PC-9 (cell line): ENCODE measurements at regions not wholly inside any gene's neighbourhood (a gene's known extent, or its start where the extent isn't known, plus 50 kb on each side); places are given as distances from the start of the nearest gene placed in this dataset.
A peak's percentile ranks its signal among the peaks of the same experiment; 100 is the strongest.

Source experiments
- BruUV-seq: library from RNA; stranded (reverse); fragments of 400-500 nt; replicated peaks from 2 replicates; lab custom pipeline; 2021; lab: Mats Ljungman, UMichigan
- CTCF ChIA-PET: fragments of 300-600 bp; sonication (Branson Sonifier 250); formaldehyde crosslinking; loops from one replicate; lab custom pipeline; 2022; ENCODE audit warnings: antibody characterized with exemption; lab: Charles Lee
- POLR2A ChIA-PET: fragments of 300-600 bp; sonication (Branson Sonifier 250); formaldehyde crosslinking; loops from one replicate; lab custom pipeline; 2022; ENCODE audit warnings: antibody characterized with exemption; ENCODE audit not compliant: unreplicated experiment; lab: Charles Lee
- DNase-seq, 2 experiments: peaks; one replicate each; pipeline versions ENCODE4 v3.0.0 to v3.0.0-alpha.2; 2015 to 2022; ENCODE audit warnings: mixed read lengths in 1 of 2
- H2AFZ ChIP-seq: fragments of 200-600 bp; sonication (generic); 2 replicates; pipeline ENCODE4 v1.8.1; 2017; ENCODE audit warnings: antibody characterized with exemption
- H3F3A ChIP-seq: fragments of 200-600 bp; sonication (generic); 2 replicates; pipeline ENCODE4 v1.8.1; 2017; ENCODE audit warnings: antibody characterized with exemption, mild to moderate bottlenecking, low read depth; ENCODE audit not compliant: insufficient read depth
- H3K27ac ChIP-seq: fragments of 200-600 bp; sonication (generic); 2 replicates; pipeline ENCODE4 v1.6.1; 2016; ENCODE audit warnings: mixed run types
- H3K27me3 ChIP-seq: fragments of 200-600 bp; sonication (generic); 2 replicates; pipeline ENCODE4 v1.6.1; 2016; ENCODE audit warnings: low read depth, mixed run types; ENCODE audit not compliant: insufficient read depth
- H3K36me3 ChIP-seq: fragments of 200-600 bp; sonication (generic); 2 replicates; pipeline ENCODE4 v1.6.1; 2016; ENCODE audit warnings: low read depth, mixed run types
- H3K4me1 ChIP-seq: fragments of 200-600 bp; sonication (generic); replicated peaks from 2 replicates; pipeline ENCODE4 v1.6.1; 2016; ENCODE audit warnings: mixed run types; ENCODE audit not compliant: insufficient read depth
- H3K4me2 ChIP-seq: fragments of 200-600 bp; sonication (generic); 2 replicates; pipeline ENCODE4 v1.6.1; 2017; ENCODE audit warnings: mixed run types
- H3K4me3 ChIP-seq: fragments of 200-600 bp; sonication (generic); 2 replicates; pipeline ENCODE4 v1.6.1; 2016; ENCODE audit warnings: mixed run types
- H3K79me2 ChIP-seq: fragments of 200-600 bp; sonication (generic); 2 replicates; pipeline ENCODE4 v1.6.1; 2017; ENCODE audit warnings: low read depth, mixed run types
- H3K9me2 ChIP-seq: fragments of 200-600 bp; sonication (generic); 2 replicates; pipeline ENCODE4 v1.8.1; 2017; ENCODE audit warnings: mild to moderate bottlenecking; ENCODE audit not compliant: insufficient read depth
- H3K9me3 ChIP-seq: fragments of 200-600 bp; sonication (generic); 2 replicates; pipeline ENCODE4 v1.8.1; 2016; ENCODE audit warnings: low read depth; ENCODE audit not compliant: insufficient read depth
- H4K20me1 ChIP-seq: fragments of 200-600 bp; sonication (generic); 2 replicates; pipeline ENCODE4 v1.8.1; 2017; ENCODE audit not compliant: insufficient read depth
- CTCF ChIP-seq: fragments of 200-600 bp; sonication (generic); conservative IDR thresholded peaks from 2 replicates; pipeline ENCODE4 v1.6.1; 2017; ENCODE audit warnings: mixed run types, antibody characterized with exemption, mild to moderate bottlenecking, moderate library complexity
- EZH2 ChIP-seq: fragments of 200-600 bp; sonication (generic); IDR thresholded peaks from 2 replicates; pipeline ENCODE4 v1.8.0; 2017; ENCODE audit warnings: antibody characterized with exemption, low read depth
- intact Hi-C: fragments of 100-400 bp; cut with micrococcal nuclease; formaldehyde crosslinking; loops from one replicate; pipeline ENCODE4 v1.10.0; 2022; ENCODE audit not compliant: unreplicated experiment

- Histone ChIP-seq H2AFZ (no peak overlapping the region), H3K27ac (no peak overlapping the region), H3K27me3 (no peaks in the 10 kb centered on the region), H3K4me1 (no peaks in the 10 kb centered on the region), H3K79me2 (no peaks in the 10 kb centered on the region), H3K9me2 (no peaks in the 10 kb centered on the region), H3K4me3 (no peak overlapping the region), H3F3A (no peaks in the 10 kb centered on the region), H3K36me3 (no peaks in the 10 kb centered on the region), H3K9me3 (no peaks in the 10 kb centered on the region), H4K20me1 (no peaks in the 10 kb centered on the region), H3K4me2 (no peak overlapping the region)
- DNase-seq, result peak in 1 of 2 experiments; percentile 31
- BruUV-seq, result no TSS peak
- ChIA-PET POLR2A (no interaction called here), CTCF (interaction anchor here (1.1 kb wide), 1 partner anchor 198 kb away, joined by 26 read pairs; no protein-coding TSS in a partner anchor)
- intact Hi-C loops, result no loop called here
- TF ChIP-seq CTCF (no peak), EZH2 (no peak)
These were observed 56.4 kb upstream of the MYO10 start for GRCh38 chr5:16992444-16992843.

- POLR2A ChIA-PET, result no interaction called here
- Histone ChIP-seq H3K4me1 (no peaks in the 10 kb centered on the region), H3K9me3 (no peaks in the 10 kb centered on the region), H3K9me2 (no peaks in the 10 kb centered on the region), H3K4me2 (no peak overlapping the region), H2AFZ (no peak overlapping the region), H3F3A (no peaks in the 10 kb centered on the region; the same call in 1 of the 2 replicates), H4K20me1 (no peaks in the 10 kb centered on the region), H3K36me3 (no peaks in the 10 kb centered on the region), H3K27ac (no peak overlapping the region), H3K79me2 (no peaks in the 10 kb centered on the region), H3K27me3 (no peaks in the 10 kb centered on the region), H3K4me3 (no peak overlapping the region)
- intact Hi-C loops, result no loop called here
- DNase-seq, result no peak
- no peak for TF ChIP-seq CTCF
- TF ChIP-seq EZH2, result no peak
- BruUV-seq, result no TSS peak
- CTCF ChIA-PET, result interaction anchor here (0.6 kb wide), 1 partner anchor 21 kb away, joined by 3 read pairs; no protein-coding TSS in a partner anchor
These were observed 58.5 kb upstream of the MYO10 start for GRCh38 chr5:16994565-16994964.

- H2AFZ ChIP-seq, result no peak overlapping the region
- intact Hi-C loops, result no loop called here
These were observed 59.3 kb upstream of the MYO10 start for GRCh38 chr5:16995372-16995771.

More at GRCh38 chr5:16995372-16995771, 59.3 kb upstream of the MYO10 start:
- H3K9me3 ChIP-seq, result no peaks in the 10 kb centered on the region
- no peak overlapping the region for H3K27ac ChIP-seq
- H3K9me2 ChIP-seq, result no peaks in the 10 kb centered on the region
- H3F3A ChIP-seq, result peaks cover 8% of the 10 kb centered on the region; the same call in 1 of the 2 replicates
- ChIA-PET CTCF (interaction anchor here (0.5 to 0.6 kb wide), 3 partner anchors 14 to 71 kb away, joined by 3 to 10 read pairs (median 3); no protein-coding TSS in a partner anchor), POLR2A (no interaction called here)
- no peak for DNase-seq
- no peak overlapping the region for H3K4me3 ChIP-seq
- H3K27me3 ChIP-seq, result no peaks in the 10 kb centered on the region
- no TSS peak for BruUV-seq
- H3K4me1 ChIP-seq, result peaks cover 7% of the 10 kb centered on the region
- no peak for TF ChIP-seq EZH2
- TF ChIP-seq CTCF, result no peak
- H3K4me2 ChIP-seq, result no peak overlapping the region
- H3K79me2 ChIP-seq, result no peaks in the 10 kb centered on the region
- H3K36me3 ChIP-seq, result no peaks in the 10 kb centered on the region
- no peaks in the 10 kb centered on the region for H4K20me1 ChIP-seq
